ENCODE measurements at regions not wholly inside any gene's neighbourhood (a gene's known extent, or its start where the extent isn't known, plus 50 kb on each side); places are given as distances from the start of the nearest gene placed in this dataset.
A peak's percentile ranks its signal among the peaks of the same experiment; 100 is the strongest.
"Not testable (repeated sequence)": the region's sequence is repeated elsewhere in the genome, so short reads cannot be mapped to it uniquely, and the experiment has no call there.

- no peak for DNase-seq
These were observed 488.6 kb upstream of the USP9Y start for GRCh38 chrY:12212394-12212793.

GRCh38 chrY:12215564-12216022, 485.4 kb upstream of the USP9Y start:
- DNase-seq: no peak

GRCh38 chrY:12230921-12231320, 470.1 kb upstream of the USP9Y start:
- DNase-seq: no peak

- no peak for DNase-seq
These were observed 464.6 kb upstream of the USP9Y start for GRCh38 chrY:12236399-12236798.

- not testable (repeated sequence) for DNase-seq
These were observed 460.7 kb upstream of the USP9Y start for GRCh38 chrY:12240326-12240725.

- no peak for DNase-seq
These were observed 456.9 kb upstream of the USP9Y start for GRCh38 chrY:12244146-12244545.

- no peak for DNase-seq
These were observed 447.3 kb upstream of the USP9Y start for GRCh38 chrY:12253756-12254155.

GRCh38 chrY:12271162-12271561, 429.9 kb upstream of the USP9Y start:
- DNase-seq: no peak

- no peak for DNase-seq
These were observed 415.4 kb upstream of the USP9Y start for GRCh38 chrY:12285608-12286007.

GRCh38 chrY:12288919-12289318, 412.1 kb upstream of the USP9Y start:
- no peak for DNase-seq

GRCh38 chrY:12289415-12289814, 411.6 kb upstream of the USP9Y start:
- DNase-seq: no peak

- DNase-seq: no peak
These were observed 408.5 kb upstream of the USP9Y start for GRCh38 chrY:12292542-12292941.

- DNase-seq: no peak
These were observed 404.6 kb upstream of the USP9Y start for GRCh38 chrY:12296460-12296859.

GRCh38 chrY:12299796-12300195, 401.2 kb upstream of the USP9Y start:
- not testable (repeated sequence) for DNase-seq

GRCh38 chrY:12303464-12303863, 397.6 kb upstream of the USP9Y start:
- no peak for DNase-seq

GRCh38 chrY:12305456-12305855, 395.6 kb upstream of the USP9Y start:
- DNase-seq: no peak

- DNase-seq: no peak
These were observed 391.8 kb upstream of the USP9Y start for GRCh38 chrY:12309212-12309611.

- no peak for DNase-seq
These were observed 390.2 kb upstream of the USP9Y start for GRCh38 chrY:12310832-12311231.

GRCh38 chrY:12327751-12328150, 373.3 kb upstream of the USP9Y start:
- peak; percentile 21 for DNase-seq

- DNase-seq: not testable (repeated sequence)
These were observed 369.1 kb upstream of the USP9Y start for GRCh38 chrY:12331917-12332316.

GRCh38 chrY:12343211-12343610, 357.8 kb upstream of the USP9Y start:
- no peak for DNase-seq

- no peak for DNase-seq
These were observed 352.9 kb upstream of the USP9Y start for GRCh38 chrY:12348181-12348580.

GRCh38 chrY:12357204-12357603, 343.8 kb upstream of the USP9Y start:
- no peak for DNase-seq

- DNase-seq: no peak
These were observed 343.4 kb upstream of the USP9Y start for GRCh38 chrY:12357655-12358054.

GRCh38 chrY:12358337-12358736, 342.7 kb upstream of the USP9Y start:
- no peak for DNase-seq

- no peak for DNase-seq
These were observed 341.2 kb upstream of the USP9Y start for GRCh38 chrY:12359867-12360266.
